Keratinocyte (primary cell): ENCODE measurements at regions not wholly inside any gene's neighbourhood (a gene's known extent, or its start where the extent isn't known, plus 50 kb on each side); places are given as distances from the start of the nearest gene placed in this dataset.

Experiments
- EZH2 ChIP-seq: IDR thresholded peaks from one replicate; pipeline ENCODE4 v1.6.1; 2012; ENCODE audit warnings: inconsistent platforms, mild to moderate bottlenecking, low read length, moderate library complexity
- TF ChIP-seq, protein P1 (sequence below), 3 experiments: IDR thresholded peaks in 1 of 3; conservative IDR thresholded peaks in 1 of 3; optimal IDR thresholded peaks in 1 of 3; 2 replicates in 2 of 3; 3 replicates in 1 of 3; pipeline versions ENCODE3 to v1.5.1; 2011; ENCODE audit warnings: low read length in 3 of 3, mild to moderate bottlenecking in 3 of 3, moderate library complexity in 2 of 3, control low read depth in 1 of 3, inconsistent platforms in 1 of 3; ENCODE audit not compliant: insufficient read depth in 2 of 3; ENCODE audit errors: extremely low read depth in 1 of 3

DNA sequence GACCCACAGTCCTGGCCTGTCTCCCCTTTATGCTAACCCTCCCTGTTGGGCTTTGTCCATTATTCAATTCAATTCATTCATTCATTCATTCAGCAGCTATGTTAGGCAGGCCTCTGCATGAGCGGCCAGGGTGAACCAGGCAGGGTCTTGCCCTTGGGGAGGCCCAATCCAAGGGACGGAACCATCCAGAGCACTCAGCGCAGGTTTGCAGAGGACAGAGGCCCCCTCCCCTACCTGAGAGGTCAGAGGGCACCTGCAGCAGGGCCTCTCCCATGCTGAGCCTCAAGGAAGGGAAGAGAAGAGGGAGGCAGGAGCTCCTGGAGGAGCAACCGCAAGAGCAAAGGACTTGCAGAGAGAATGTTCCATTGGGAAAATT lies 61.4 kb downstream of the C9orf50 start:
- TF ChIP-seq, protein P1, sequence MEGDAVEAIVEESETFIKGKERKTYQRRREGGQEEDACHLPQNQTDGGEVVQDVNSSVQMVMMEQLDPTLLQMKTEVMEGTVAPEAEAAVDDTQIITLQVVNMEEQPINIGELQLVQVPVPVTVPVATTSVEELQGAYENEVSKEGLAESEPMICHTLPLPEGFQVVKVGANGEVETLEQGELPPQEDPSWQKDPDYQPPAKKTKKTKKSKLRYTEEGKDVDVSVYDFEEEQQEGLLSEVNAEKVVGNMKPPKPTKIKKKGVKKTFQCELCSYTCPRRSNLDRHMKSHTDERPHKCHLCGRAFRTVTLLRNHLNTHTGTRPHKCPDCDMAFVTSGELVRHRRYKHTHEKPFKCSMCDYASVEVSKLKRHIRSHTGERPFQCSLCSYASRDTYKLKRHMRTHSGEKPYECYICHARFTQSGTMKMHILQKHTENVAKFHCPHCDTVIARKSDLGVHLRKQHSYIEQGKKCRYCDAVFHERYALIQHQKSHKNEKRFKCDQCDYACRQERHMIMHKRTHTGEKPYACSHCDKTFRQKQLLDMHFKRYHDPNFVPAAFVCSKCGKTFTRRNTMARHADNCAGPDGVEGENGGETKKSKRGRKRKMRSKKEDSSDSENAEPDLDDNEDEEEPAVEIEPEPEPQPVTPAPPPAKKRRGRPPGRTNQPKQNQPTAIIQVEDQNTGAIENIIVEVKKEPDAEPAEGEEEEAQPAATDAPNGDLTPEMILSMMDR (optimal IDR thresholded peaks at IDR 0.05 in 1 of 3, IDR thresholded peaks at IDR 0.05 in 1 of 3, conservative IDR thresholded peaks at IDR 0.05 in 1 of 3; ENCODE audit: extremely low read depth in 1 of 3, insufficient read depth in 2 of 3, low read length in 3 of 3): no peak
- no peak for TF ChIP-seq EZH2
